GM12878 (cell line): ENCODE measurements at regions not wholly inside any gene's neighbourhood (a gene's known extent, or its start where the extent isn't known, plus 50 kb on each side); places are given as distances from the start of the nearest gene placed in this dataset.

Source experiments
- ATAC-seq: fragments of 200-7000 bp; cut with Tn5 transposase; 3 replicates; pipeline ENCODE4 v1.9.1; 2020; ENCODE audit warnings: mild to moderate bottlenecking, moderate library complexity
- BruUV-seq: library from RNA; stranded (reverse); fragments of 400-500 nt; replicated peaks from 2 replicates; lab custom pipeline; 2021; lab: Mats Ljungman, UMichigan
- CTCF ChIA-PET: fragments of 300-600 bp; sonication (Branson Sonifier 250); formaldehyde crosslinking; extraction: SDS; loops from one replicate; lab custom pipeline; 2021; ENCODE audit warnings: inconsistent platforms; lab: Yijun Ruan, JAX
- POLR2A ChIA-PET: fragments of 350-600 bp; formaldehyde crosslinking; extraction: SDS; loops from one replicate; lab custom pipeline; 2021; ENCODE audit warnings: inconsistent platforms; lab: Charles Lee
- RAD21 ChIA-PET: fragments of 300-600 bp; sonication (Branson Sonifier 250); formaldehyde crosslinking; loops from one replicate; lab custom pipeline; 2023; ENCODE audit warnings: antibody characterized with exemption; ENCODE audit not compliant: unreplicated experiment; lab: Charles Lee
- SMC1A ChIA-PET: fragments of 300-600 bp; sonication (Branson Sonifier 250); formaldehyde crosslinking; loops from one replicate; lab custom pipeline; 2023; ENCODE audit not compliant: unreplicated experiment, uncharacterized antibody; lab: Charles Lee
- DNase-seq: peaks from one replicate; pipeline ENCODE4 v3.0.0-alpha.2; 2011; ENCODE audit warnings: low read depth, low spot score
- FAIRE-seq: peaks from 3 replicates; lab custom pipeline; 2011; peaks lifted over from hg19 to GRCh38; lab: Jason Lieb, UNC
- H2AFZ ChIP-seq: 2 replicates; pipeline ENCODE4 v1.6.0; 2011; ENCODE audit warnings: low read depth, low read length, control low read depth; ENCODE audit not compliant: control insufficient read depth
- H3K27ac ChIP-seq: 2 replicates; pipeline ENCODE4 v1.5.1; 2011; ENCODE audit warnings: control low read depth; ENCODE audit not compliant: control insufficient read depth, insufficient read depth
- H3K27me3 ChIP-seq, 2 experiments: replicated peaks in 1 of 2; 2 replicates each; pipeline versions ENCODE4 v1.6.0 to v1.6.1; 2011; ENCODE audit warnings: low read length in 1 of 2; ENCODE audit not compliant: control insufficient read depth in 2 of 2, insufficient read depth in 2 of 2
- H3K36me3 ChIP-seq, 2 experiments: 2 replicates each; pipeline ENCODE4 v1.5.1; 2011; ENCODE audit warnings: low read length in 1 of 2; ENCODE audit not compliant: control insufficient read depth in 2 of 2, insufficient read depth in 2 of 2
- H3K4me1 ChIP-seq: 2 replicates; pipeline ENCODE4 v1.6.1; 2011; ENCODE audit warnings: mild to moderate bottlenecking, low read length, moderate library complexity, mixed read lengths; ENCODE audit not compliant: control insufficient read depth, insufficient read depth
- H3K4me2 ChIP-seq: 2 replicates; pipeline ENCODE4 v1.6.0; 2011; ENCODE audit warnings: control low read depth; ENCODE audit not compliant: control insufficient read depth, insufficient read depth
- H3K4me3 ChIP-seq: fragments of 200-600 bp; sonication (generic); 2 replicates; pipeline ENCODE4 v1.5.1; 2016
- H3K79me2 ChIP-seq: 2 replicates; pipeline ENCODE4 v1.6.0; 2011; ENCODE audit warnings: low read length; ENCODE audit not compliant: control insufficient read depth, insufficient read depth
- H3K9ac ChIP-seq: 2 replicates; pipeline ENCODE4 v1.8.0; 2011; ENCODE audit warnings: low read length, control low read depth, mixed read lengths; ENCODE audit not compliant: control insufficient read depth, insufficient read depth
- H3K9me3 ChIP-seq: replicated peaks from 3 replicates; pipeline ENCODE4 v1.5.1; 2011; ENCODE audit warnings: mild to moderate bottlenecking, low read length; ENCODE audit not compliant: control insufficient read depth, insufficient read depth
- H4K20me1 ChIP-seq: 2 replicates; pipeline ENCODE4 v1.6.0; 2011; ENCODE audit not compliant: control insufficient read depth, insufficient read depth
- ATF7 ChIP-seq: fragments of 450-650 bp; IDR thresholded peaks from 2 replicates; pipeline ENCODE4 v1.6.1; 2016; ENCODE audit warnings: low read depth, mild to moderate bottlenecking
- BACH1 ChIP-seq: fragments of 450-650 bp; IDR thresholded peaks from 2 replicates; pipeline ENCODE4 v1.6.1; 2017; ENCODE audit warnings: mild to moderate bottlenecking, borderline replicate concordance
- BHLHE40 ChIP-seq, 2 experiments: fragments of 450-650 bp in 1 of 2; IDR thresholded peaks; 2 replicates each; pipeline ENCODE4 v1.6.1; 2011 to 2017; ENCODE audit warnings: low read depth in 2 of 2, borderline replicate concordance in 1 of 2, improper control_type of control experiment in 1 of 2, low read length in 1 of 2, mild to moderate bottlenecking in 1 of 2
- CBFB ChIP-seq: IDR thresholded peaks from 2 replicates; pipeline ENCODE4 v1.6.1; 2016; ENCODE audit warnings: antibody characterized with exemption, low read depth
- DPF2 ChIP-seq: fragments of 450-650 bp; IDR thresholded peaks from 2 replicates; pipeline ENCODE4 v1.6.1; 2017; ENCODE audit warnings: mild to moderate bottlenecking
- LARP7 ChIP-seq: fragments of 450-650 bp; IDR thresholded peaks from 2 replicates; pipeline ENCODE4 v1.6.1; 2017; ENCODE audit warnings: mild to moderate bottlenecking
- MEF2B ChIP-seq: fragments of 450-650 bp; IDR thresholded peaks from 2 replicates; pipeline ENCODE4 v1.6.1; 2018; ENCODE audit warnings: mild to moderate bottlenecking, moderate library complexity; ENCODE audit not compliant: partially characterized antibody, poor library complexity, severe bottlenecking
- NBN ChIP-seq: fragments of 450-650 bp; IDR thresholded peaks from 2 replicates; pipeline ENCODE4 v1.6.1; 2016
- NFYB ChIP-seq: IDR thresholded peaks from 2 replicates; pipeline ENCODE4 v1.6.1; 2011; ENCODE audit warnings: low read depth, mild to moderate bottlenecking, low read length, improper control_type of control experiment, moderate library complexity; ENCODE audit not compliant: insufficient read depth
- PML ChIP-seq: IDR thresholded peaks from 2 replicates; pipeline ENCODE4 v1.6.1; 2012; ENCODE audit warnings: low read length, inconsistent platforms
- RCOR1 ChIP-seq: conservative IDR thresholded peaks from 2 replicates; pipeline ENCODE4 v1.6.1; 2012; ENCODE audit warnings: low read depth, low read length, improper control_type of control experiment
- SMAD1 ChIP-seq: fragments of 450-650 bp; IDR thresholded peaks from 2 replicates; pipeline ENCODE4 v1.6.1; 2018; ENCODE audit warnings: mild to moderate bottlenecking, low read depth; ENCODE audit not compliant: partially characterized antibody
- ZBED1 ChIP-seq: IDR thresholded peaks from 2 replicates; pipeline ENCODE4 v1.6.1; 2016; ENCODE audit warnings: borderline replicate concordance
- ZZZ3 ChIP-seq: IDR thresholded peaks from 2 replicates; pipeline ENCODE4 v1.6.1; 2011; ENCODE audit warnings: low read depth; ENCODE audit not compliant: control insufficient read depth, insufficient read length
- WGBS: methylation state at CpG from one replicate; pipeline ENCODE4 v1.1.6; 2016; ENCODE audit warnings: low lambda C conversion rate; ENCODE audit not compliant: insufficient replicate concordance, insufficient coverage; ENCODE audit errors: missing lambda C conversion rate; 5-methylcytosine and 5-hydroxymethylcytosine counted together
- in situ Hi-C: fragments of 300-500 bp; cut with MboI; formaldehyde crosslinking; loops from 9 replicates; pipeline ENCODE4 v1.14.3; 2018; ENCODE audit warnings: mixed read lengths
- intact Hi-C: fragments of 100-400 bp; cut with micrococcal nuclease; formaldehyde crosslinking; loops from one replicate; pipeline ENCODE4 v1.14.2; 2022; ENCODE audit not compliant: unreplicated experiment
- TF ChIP-seq, protein P1 (sequence below): fragments of 450-650 bp; conservative IDR thresholded peaks from 2 replicates; pipeline ENCODE4 v1.6.1; 2017; ENCODE audit warnings: mild to moderate bottlenecking, moderate library complexity
- TF ChIP-seq, protein P2 (sequence below): fragments of 450-650 bp; IDR thresholded peaks from 2 replicates; pipeline ENCODE4 v1.6.1; 2017; ENCODE audit warnings: borderline replicate concordance
- TF ChIP-seq, protein P3 (sequence below): IDR thresholded peaks from 2 replicates; pipeline ENCODE4 v1.6.1; 2011; ENCODE audit warnings: mild to moderate bottlenecking, low read depth, low read length, moderate library complexity; ENCODE audit not compliant: insufficient replicate concordance

DNA sequence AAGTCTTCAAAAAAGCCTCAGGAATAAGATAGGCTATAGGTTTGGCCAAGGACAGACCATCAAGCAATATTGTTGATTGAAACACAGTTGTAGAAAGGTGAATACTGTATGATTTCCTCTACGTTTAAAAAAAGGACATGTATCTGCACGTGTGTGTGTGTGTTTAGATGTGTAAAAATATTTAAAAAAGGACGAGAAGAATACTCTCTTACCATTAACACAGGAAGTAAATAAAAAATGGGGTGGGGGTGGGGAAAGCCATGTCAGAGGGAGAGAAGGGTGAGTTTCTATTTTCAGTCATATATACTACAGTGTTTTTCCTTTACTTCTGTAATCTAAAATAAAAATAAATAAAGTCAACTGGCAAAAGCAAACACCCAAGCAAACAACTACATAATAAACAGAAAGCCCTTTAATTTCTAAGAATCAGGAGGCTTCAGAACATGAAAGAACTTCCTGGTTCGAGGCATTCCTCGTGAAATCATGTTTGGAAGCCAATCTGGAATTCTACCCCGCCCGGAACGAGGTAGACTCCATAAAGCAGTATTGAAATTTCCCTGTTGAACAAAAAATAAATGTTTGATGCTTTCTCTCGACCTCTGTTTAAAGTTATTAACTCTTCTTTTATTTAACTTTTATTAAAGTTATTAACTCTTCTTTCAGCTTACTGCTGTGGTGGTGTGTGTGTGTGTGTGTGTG lies 158.1 kb upstream of the ZNF217 start:
- H3K9ac ChIP-seq = peak overlapping the region; percentile 64
- 56% methylated on average over 9 of the region's 9 CpGs for WGBS
- H2AFZ ChIP-seq = peak overlapping the region; percentile 77
- no peaks in the 10 kb centered on the region; the same call in 2 of the 3 replicates for H3K9me3 ChIP-seq
- TSS peak; percentile 83 for BruUV-seq
- H3K36me3 ChIP-seq = no peaks in the 10 kb centered on the region
- ATAC-seq (no peak), DNase-seq (peak; percentile 86), FAIRE-seq (no peak)
- H3K4me1 ChIP-seq = peaks cover 64% of the 10 kb centered on the region
- no peak overlapping the region for H3K4me3 ChIP-seq
- ChIA-PET CTCF (interaction anchor here (0.6 to 4.4 kb wide), 11 partner anchors 13 to 165 kb away, joined by 3 to 47 read pairs (median 3); no protein-coding TSS in a partner anchor), POLR2A (interaction anchor here (0.5 to 4.2 kb wide), 9 partner anchors 10 to 156 kb away, joined by 3 to 49 read pairs (median 3); no protein-coding TSS in a partner anchor), SMC1A (interaction anchor here (0.5 to 12.5 kb wide), 34 partner anchors 15 to 188 kb away, joined by 3 to 290 read pairs (median 6); no protein-coding TSS in a partner anchor), RAD21 (interaction anchor here (0.6 to 5.6 kb wide), 31 partner anchors 9 to 188 kb away, joined by 3 to 41 read pairs (median 5); no protein-coding TSS in a partner anchor)
- H3K79me2 ChIP-seq = no peaks in the 10 kb centered on the region
- peak overlapping the region; percentile 66 for H3K4me2 ChIP-seq
- no peaks in the 10 kb centered on the region for H4K20me1 ChIP-seq
- intact Hi-C loops = loop anchor here (2.0 to 5.0 kb wide), 6 partner anchors 44 to 174 kb away; no protein-coding TSS in a partner anchor
- H3K27ac ChIP-seq = peak overlapping the region; percentile 99
- in situ Hi-C loops = no loop called here
- no peaks in the 10 kb centered on the region for H3K27me3 ChIP-seq
- TF ChIP-seq MEF2B (peak; percentile 7), NBN (0 out of 2 replicates have a peak, but pooled peaks have one; percentile 10), ATF7 (peak; percentile 12; the same call in 1 of the 2 replicates), PML (no peak; the same call in 1 of the 2 replicates), ZZZ3 (no peak), BACH1 (no peak), DPF2 (peak; percentile 9; the same call in 1 of the 2 replicates), ZBED1 (no peak), BHLHE40 (IDR thresholded peaks at IDR 0.05; ENCODE audit: borderline replicate concordance in 1 of 2, low read depth in 2 of 2, low read length in 1 of 2) (peak; percentile 56 to 67; a peak in 3 of 4 replicates), NFYB (no peak), RCOR1 (0 out of 2 replicates have a peak, but pooled peaks have one; percentile 4), SMAD1 (peak; percentile 49), LARP7 (no peak), CBFB (peak; percentile 16; the same call in 1 of the 2 replicates)
- TF ChIP-seq, protein P1, sequence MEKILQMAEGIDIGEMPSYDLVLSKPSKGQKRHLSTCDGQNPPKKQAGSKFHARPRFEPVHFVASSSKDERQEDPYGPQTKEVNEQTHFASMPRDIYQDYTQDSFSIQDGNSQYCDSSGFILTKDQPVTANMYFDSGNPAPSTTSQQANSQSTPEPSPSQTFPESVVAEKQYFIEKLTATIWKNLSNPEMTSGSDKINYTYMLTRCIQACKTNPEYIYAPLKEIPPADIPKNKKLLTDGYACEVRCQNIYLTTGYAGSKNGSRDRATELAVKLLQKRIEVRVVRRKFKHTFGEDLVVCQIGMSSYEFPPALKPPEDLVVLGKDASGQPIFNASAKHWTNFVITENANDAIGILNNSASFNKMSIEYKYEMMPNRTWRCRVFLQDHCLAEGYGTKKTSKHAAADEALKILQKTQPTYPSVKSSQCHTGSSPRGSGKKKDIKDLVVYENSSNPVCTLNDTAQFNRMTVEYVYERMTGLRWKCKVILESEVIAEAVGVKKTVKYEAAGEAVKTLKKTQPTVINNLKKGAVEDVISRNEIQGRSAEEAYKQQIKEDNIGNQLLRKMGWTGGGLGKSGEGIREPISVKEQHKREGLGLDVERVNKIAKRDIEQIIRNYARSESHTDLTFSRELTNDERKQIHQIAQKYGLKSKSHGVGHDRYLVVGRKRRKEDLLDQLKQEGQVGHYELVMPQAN = peak; percentile 27
- TF ChIP-seq, protein P2, sequence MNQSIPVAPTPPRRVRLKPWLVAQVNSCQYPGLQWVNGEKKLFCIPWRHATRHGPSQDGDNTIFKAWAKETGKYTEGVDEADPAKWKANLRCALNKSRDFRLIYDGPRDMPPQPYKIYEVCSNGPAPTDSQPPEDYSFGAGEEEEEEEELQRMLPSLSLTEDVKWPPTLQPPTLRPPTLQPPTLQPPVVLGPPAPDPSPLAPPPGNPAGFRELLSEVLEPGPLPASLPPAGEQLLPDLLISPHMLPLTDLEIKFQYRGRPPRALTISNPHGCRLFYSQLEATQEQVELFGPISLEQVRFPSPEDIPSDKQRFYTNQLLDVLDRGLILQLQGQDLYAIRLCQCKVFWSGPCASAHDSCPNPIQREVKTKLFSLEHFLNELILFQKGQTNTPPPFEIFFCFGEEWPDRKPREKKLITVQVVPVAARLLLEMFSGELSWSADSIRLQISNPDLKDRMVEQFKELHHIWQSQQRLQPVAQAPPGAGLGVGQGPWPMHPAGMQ = no peak
- TF ChIP-seq, protein P3, sequence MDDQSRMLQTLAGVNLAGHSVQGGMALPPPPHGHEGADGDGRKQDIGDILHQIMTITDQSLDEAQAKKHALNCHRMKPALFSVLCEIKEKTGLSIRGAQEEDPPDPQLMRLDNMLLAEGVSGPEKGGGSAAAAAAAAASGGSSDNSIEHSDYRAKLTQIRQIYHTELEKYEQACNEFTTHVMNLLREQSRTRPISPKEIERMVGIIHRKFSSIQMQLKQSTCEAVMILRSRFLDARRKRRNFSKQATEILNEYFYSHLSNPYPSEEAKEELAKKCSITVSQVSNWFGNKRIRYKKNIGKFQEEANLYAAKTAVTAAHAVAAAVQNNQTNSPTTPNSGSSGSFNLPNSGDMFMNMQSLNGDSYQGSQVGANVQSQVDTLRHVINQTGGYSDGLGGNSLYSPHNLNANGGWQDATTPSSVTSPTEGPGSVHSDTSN = no peak
